Activated CD8-positive, alpha-beta memory T cell treated with anti-CD3 and anti-CD28 coated beads for 4 hours (primary cell): ENCODE measurements at regions not wholly inside any gene's neighbourhood (a gene's known extent, or its start where the extent isn't known, plus 50 kb on each side); places are given as distances from the start of the nearest gene placed in this dataset.

Experiments used
- DNase-seq, 2 donors: peaks; one replicate each; pipeline ENCODE4 v3.0.0-alpha.2; 2020; ENCODE audit warnings: low read depth in 2 of 2

DNA sequence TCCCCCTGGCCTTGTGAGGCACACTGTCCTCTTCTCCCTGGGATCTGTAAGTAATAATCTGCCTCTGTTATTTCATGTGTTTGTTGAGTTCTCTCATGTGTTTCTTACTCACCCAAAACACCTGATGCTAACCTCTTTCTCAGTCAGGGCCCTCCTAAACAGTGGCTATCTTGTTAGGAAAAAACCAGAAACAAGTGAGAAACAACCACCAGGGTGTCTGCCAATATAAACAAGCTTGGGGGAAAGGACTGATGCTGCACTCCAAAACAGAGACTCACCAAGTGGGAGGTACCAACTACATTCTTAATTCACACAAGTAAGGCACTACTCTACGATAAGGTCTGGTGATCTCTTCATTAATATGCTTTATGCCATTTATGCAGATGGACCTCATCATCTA lies 564.4 kb downstream of the SEMA5A start:
- no peak for DNase-seq

- no peak for DNase-seq
Measured at GRCh38 chr5:8984386-8984785, 561.5 kb downstream of the SEMA5A start.
